Mesodermal cell (in vitro differentiated cells): ENCODE measurements at regions not wholly inside any gene's neighbourhood (a gene's known extent, or its start where the extent isn't known, plus 50 kb on each side); places are given as distances from the start of the nearest gene placed in this dataset.

Experiments used
- H3K27ac ChIP-seq: 2 replicates; pipeline ENCODE4 v1.7.0; 2013; ENCODE audit warnings: mild to moderate bottlenecking, low read depth, low read length, moderate library complexity; ENCODE audit not compliant: severe bottlenecking
- H3K36me3 ChIP-seq: 2 replicates; pipeline ENCODE4 v1.7.1; 2013; ENCODE audit warnings: mild to moderate bottlenecking, low read length, moderate library complexity; ENCODE audit not compliant: control insufficient read depth, insufficient read depth
- H3K4me1 ChIP-seq: one replicate; pipeline ENCODE4 v1.7.1; 2013; ENCODE audit warnings: mild to moderate bottlenecking, low read length; ENCODE audit not compliant: insufficient read depth, control insufficient read depth, poor library complexity, severe bottlenecking
- H3K4me3 ChIP-seq: 2 replicates; pipeline ENCODE4 v1.7.0; 2013; ENCODE audit warnings: low read length, control low read depth, mild to moderate bottlenecking; ENCODE audit not compliant: insufficient read depth, poor library complexity, severe bottlenecking; ENCODE audit errors: extremely low read depth
- H3K9me3 ChIP-seq: 2 replicates; pipeline ENCODE4 v1.7.1; 2013; ENCODE audit warnings: mild to moderate bottlenecking, low read length, moderate library complexity; ENCODE audit not compliant: control insufficient read depth
- WGBS, 2 experiments: methylation state at CpG; one replicate each; pipeline ENCODE4 v1.1.5; 2013; ENCODE audit warnings: missing lambda C conversion rate in 2 of 2; ENCODE audit not compliant: insufficient coverage in 2 of 2; 5-methylcytosine and 5-hydroxymethylcytosine counted together

DNA sequence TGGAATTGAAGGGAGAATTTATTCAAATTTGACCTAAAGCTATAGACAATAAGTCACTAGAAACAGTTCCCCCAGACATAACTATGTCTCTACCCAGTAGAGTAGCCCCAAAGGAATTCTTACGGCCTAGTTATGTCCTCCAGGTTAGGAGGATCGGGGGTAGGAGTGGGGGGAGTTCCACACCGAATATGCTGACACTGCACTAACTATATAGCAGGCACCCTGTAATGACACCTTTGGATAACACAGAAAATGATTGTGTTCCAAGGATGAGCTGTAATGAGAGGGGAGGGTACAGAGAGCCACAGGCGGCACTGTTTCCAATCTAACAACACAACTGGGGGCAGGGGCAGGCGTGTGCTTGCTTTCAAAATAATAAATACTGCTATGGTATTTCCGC, 376.2 kb upstream of the RORA start:
- Histone ChIP-seq H3K9me3 (no peaks in the 10 kb centered on the region), H3K4me3 (no peak overlapping the region), H3K27ac (no peak overlapping the region), H3K36me3 (no peaks in the 10 kb centered on the region), H3K4me1 (no peaks in the 10 kb centered on the region)
- WGBS, 2 experiments, result 93 to 100% methylated on average over 3 of the region's 6 CpGs

DNA sequence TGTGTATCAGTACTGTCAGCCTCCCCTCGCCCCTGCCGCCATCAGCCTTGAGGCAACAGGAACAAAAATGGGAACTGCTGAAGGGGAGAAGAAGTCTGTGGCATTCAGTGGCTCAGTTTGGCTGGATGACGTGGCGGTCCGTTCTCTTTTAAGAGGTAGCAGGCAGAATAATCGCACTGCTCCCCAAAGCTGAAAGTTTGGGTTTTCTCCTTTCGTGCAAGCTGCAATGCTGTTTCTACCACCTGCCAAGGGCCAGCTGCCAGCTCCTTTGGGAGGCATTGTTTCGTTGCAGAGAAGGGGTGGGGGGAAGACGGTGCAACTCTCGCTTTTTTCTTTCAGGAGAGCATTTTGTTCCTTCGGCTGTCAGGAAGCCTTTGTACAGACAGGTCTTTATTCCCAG, 369.6 kb upstream of the RORA start:
- Histone ChIP-seq H3K27ac (no peak overlapping the region), H3K4me3 (no peak overlapping the region), H3K4me1 (no peaks in the 10 kb centered on the region), H3K9me3 (no peaks in the 10 kb centered on the region), H3K36me3 (no peaks in the 10 kb centered on the region)
- WGBS, 2 experiments, result 85 to 88% methylated on average over 8 of the region's 11 CpGs

DNA sequence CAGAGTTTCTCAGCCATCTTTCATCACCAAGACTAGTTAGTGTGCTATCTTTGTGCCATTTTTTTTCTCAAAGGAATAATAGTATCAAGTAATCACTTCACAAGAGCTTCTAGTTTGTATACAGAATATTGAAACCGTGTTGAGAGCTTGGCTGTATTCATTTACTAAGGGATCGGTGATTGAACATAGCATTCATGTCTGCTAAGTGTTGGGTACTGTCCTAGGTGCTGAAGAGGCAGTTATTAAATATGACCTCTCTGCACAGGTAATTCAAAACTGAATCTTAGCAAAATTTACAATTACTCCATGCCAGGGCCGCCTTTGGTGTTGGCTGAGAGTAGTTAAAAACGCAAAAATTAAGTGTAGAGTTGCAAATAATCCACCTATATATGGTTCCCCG, 355.3 kb upstream of the RORA start:
- H3K27ac ChIP-seq, result no peak overlapping the region
- no peaks in the 10 kb centered on the region for H3K4me1 ChIP-seq
- no peak overlapping the region for H3K4me3 ChIP-seq
- H3K9me3 ChIP-seq, result no peaks in the 10 kb centered on the region
- H3K36me3 ChIP-seq, result no peaks in the 10 kb centered on the region
- 86 to 100% methylated on average over 1 to 4 of the region's 5 CpGs for WGBS, 2 experiments

DNA sequence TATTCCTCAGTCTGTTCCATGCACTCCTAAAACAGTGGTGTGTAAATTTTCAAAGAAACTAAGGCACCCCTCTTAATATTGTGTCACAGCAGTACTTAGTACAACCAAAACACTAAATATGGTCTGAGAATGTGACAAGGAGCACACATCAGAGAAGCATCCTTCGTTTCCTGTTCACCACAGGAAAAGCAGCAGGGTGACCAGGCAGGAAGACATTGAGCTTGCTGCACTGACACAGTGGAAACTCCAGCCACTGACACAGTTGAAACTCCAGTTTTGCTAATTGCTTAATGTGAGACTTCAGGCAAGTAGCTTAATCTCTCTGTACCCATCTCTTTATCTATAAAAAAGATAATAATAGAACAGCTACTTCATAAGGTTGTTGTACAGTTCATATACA, 353.0 kb upstream of the RORA start:
- Histone ChIP-seq H3K4me3 (no peak overlapping the region), H3K27ac (no peak overlapping the region), H3K4me1 (no peaks in the 10 kb centered on the region), H3K9me3 (no peaks in the 10 kb centered on the region), H3K36me3 (no peaks in the 10 kb centered on the region)
- 40 to 50% methylated on average over 1 of the region's 1 CpG for WGBS, 2 experiments

DNA sequence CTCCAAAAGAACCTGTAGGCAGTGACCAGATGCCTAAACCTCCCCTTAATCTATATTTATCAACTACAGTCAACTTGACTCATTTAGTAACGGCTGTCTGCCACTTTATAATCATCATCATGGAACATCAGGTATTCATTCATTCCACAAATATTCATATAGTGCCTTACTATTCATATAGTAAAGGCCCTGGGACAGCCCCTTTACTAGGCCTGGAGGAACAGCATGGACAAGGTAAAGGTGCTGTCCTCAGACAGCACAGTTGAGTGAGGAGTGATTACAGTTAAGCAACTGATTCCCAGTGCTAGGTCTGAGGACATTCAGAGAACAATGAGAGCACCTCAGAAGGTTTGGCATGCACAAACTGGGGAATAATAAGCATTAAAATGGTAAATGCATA, 346.5 kb upstream of the RORA start:
- H3K9me3 ChIP-seq, result no peaks in the 10 kb centered on the region
- peaks cover 2% of the 10 kb centered on the region for H3K4me1 ChIP-seq
- no peak overlapping the region for H3K4me3 ChIP-seq
- WGBS, 2 experiments, result 86% methylated on average over 1 of the region's 1 CpG
- no peak overlapping the region for H3K27ac ChIP-seq
- no peaks in the 10 kb centered on the region for H3K36me3 ChIP-seq

DNA sequence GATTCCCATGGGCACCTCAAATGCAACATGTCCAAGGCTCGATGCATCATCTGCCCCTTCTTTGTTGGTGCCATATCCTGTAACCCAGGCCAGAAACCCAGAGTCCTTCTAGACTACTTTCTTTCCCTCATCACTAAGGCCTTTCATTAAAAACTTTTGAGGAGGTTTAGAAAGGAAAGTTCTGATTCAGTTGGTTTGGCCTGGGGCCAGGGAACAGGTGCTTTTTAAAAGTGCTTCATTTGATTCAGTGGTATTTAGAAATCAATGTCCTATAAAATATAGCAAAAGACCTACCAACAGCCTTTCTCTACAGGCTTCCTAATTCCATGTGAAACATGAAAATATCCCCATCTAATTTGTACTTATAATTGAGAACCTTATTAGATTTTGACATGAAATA, 341.9 kb upstream of the RORA start:
- H3K4me3 ChIP-seq, result no peak overlapping the region
- H3K9me3 ChIP-seq, result no peaks in the 10 kb centered on the region
- H3K4me1 ChIP-seq, result peaks cover 6% of the 10 kb centered on the region
- no peaks in the 10 kb centered on the region for H3K36me3 ChIP-seq
- WGBS, 2 experiments, result 100% methylated on average over 1 of the region's 1 CpG; no CpG with 5 or more reads in 1 of the 2 experiments
- no peak overlapping the region for H3K27ac ChIP-seq

DNA sequence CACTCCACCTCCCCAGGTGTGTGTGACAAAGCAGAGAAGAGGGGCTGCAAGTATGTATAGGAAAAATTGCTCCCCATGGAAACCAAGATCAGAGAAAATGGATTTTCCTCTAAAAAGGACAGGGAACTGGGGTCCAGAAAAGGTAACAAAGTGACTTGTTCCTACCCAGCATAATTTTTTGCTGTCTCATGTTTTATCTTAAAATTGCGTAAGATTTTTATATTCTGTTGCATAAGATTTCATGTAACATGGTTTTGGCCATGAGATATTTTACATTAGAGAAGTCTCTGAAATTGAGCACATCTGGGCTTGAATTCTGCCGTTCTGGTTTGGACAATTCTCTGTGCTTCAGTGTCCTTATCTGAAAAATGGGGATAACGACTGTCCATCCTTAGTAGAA, 335.7 kb upstream of the RORA start:
- Histone ChIP-seq H3K4me3 (no peak overlapping the region), H3K4me1 (peaks cover 6% of the 10 kb centered on the region), H3K36me3 (no peaks in the 10 kb centered on the region), H3K27ac (no peak overlapping the region), H3K9me3 (no peaks in the 10 kb centered on the region)
- 81 to 92% methylated on average over 1 to 2 of the region's 3 CpGs for WGBS, 2 experiments

DNA sequence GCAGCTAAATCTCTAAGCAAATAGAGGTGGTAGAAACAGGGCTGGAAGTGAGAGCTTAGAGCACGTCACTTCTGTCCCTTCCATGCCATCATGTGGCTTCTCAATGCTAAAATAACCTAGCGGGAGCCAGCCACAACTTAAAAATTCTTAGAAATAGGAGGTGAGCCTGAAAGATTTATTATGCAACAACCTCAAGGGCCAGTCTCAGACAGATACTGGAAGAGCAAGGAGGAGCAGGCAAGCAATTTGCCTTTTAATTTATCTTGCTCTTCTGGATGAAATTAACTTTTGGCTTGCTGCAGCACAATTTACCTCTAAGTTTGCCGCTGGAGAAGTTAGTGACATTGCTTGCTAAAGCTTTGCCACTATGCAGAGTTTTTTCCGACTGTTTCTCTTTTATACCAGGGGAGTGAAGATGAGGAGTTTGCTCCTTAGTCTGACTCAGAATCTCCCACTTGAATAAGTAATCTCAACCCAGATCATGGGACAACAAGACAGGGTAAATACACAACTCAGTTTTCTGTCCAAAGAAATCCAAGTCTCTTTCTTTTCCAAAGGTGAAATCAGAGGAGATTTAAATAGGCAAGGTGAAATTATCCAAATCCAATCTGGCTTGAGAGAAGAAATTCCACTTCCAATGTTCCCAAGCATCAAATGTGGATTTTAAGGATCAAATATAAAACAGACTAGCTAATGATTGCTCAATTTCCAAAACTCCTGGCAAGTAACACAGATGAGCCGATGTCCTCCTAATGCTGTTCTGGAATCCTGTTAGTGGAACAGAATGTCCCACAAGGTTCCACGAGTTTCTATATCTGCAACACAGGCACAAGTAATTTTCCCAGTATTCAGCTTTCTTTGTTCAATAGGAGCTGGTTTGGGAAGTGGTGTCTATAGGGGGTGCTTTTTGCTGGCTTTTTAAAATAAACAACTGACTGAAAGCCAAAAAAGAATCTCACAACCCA, 329.4 kb upstream of the RORA start:
- Histone ChIP-seq H3K36me3 (no peaks in the 10 kb centered on the region), H3K9me3 (no peaks in the 10 kb centered on the region), H3K4me3 (no peak overlapping the region), H3K27ac (no peak overlapping the region), H3K4me1 (peaks cover 23% of the 10 kb centered on the region)
- WGBS, 2 experiments, result 94 to 100% methylated on average over 2 of the region's 6 CpGs

DNA sequence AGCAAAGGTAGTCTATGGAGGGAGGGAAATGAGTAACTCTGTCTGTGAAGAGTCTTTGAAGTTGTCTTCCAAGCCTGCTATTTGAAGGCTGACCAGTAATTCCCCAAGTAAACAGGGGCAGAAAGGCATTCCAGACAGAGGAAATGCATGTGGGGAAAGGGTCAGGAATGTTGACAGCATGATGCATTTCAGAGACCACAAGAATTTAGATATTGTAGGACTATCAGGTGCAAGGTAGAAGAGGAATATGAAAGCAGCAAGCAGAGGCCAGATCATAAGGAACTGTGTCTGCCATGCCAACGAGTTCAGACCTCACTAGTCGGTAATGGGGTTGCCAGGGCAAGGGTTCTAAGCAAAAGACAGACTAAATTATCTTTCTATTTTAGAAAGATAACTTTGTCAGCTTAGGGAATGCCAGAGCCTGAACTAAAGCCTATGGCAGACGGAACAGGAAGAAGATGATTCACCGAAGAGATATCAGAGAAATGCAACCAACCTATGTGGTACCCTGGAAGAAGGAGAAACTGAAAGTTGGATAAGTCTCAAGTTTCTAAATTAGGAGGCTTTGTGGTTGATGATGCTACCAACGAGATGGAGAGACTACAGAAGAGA, 327.0 kb upstream of the RORA start:
- peaks cover 28% of the 10 kb centered on the region for H3K4me1 ChIP-seq
- no peaks in the 10 kb centered on the region for H3K36me3 ChIP-seq
- WGBS, 2 experiments, result 87 to 90% methylated on average over 3 to 4 of the region's 5 CpGs
- H3K4me3 ChIP-seq, result no peak overlapping the region
- peak overlapping the region; percentile 75 for H3K27ac ChIP-seq
- H3K9me3 ChIP-seq, result no peaks in the 10 kb centered on the region

DNA sequence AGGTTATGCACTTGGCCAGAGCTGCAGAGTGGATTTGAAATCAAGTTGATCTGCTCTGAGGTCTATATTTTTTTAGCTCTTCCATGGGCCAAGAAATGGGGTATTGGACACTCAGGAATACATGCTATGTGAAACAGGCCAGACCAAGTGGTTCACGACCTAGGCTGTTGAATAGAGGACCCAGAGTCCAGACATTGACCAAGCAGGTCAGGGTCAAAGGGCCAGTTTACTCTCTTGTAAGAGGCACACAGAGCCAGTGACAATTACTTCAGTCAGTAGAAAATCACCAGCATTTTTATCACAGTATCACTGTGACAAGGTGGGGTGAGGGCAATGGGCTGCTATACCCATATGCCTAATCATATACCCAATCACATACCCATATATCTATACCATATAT, 320.6 kb upstream of the RORA start:
- Histone ChIP-seq H3K4me3 (no peak overlapping the region), H3K4me1 (peaks cover 6% of the 10 kb centered on the region), H3K9me3 (no peaks in the 10 kb centered on the region), H3K27ac (no peak overlapping the region), H3K36me3 (no peaks in the 10 kb centered on the region)
- WGBS, 2 experiments, result 67 to 89% methylated on average over 1 of the region's 1 CpG

DNA sequence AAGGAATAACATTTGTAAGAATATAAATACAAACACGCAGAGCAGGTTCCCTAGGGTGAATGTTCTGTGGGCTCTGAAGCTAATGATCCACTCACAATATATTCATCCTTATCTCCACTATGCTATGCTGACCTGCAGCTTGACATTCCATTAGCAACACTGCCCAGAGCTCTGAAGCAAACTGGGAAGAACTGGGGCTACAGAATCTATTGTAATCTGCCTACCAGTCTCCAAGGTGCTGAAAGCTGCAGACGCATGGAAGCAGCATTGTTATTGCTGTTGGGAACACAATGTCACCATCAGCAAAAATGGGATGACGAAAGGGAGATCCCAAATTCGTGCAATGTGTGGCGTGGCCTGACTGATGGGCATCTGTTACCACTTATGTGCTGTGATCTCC, 316.7 kb upstream of the RORA start:
- H3K36me3 ChIP-seq, result no peaks in the 10 kb centered on the region
- H3K4me3 ChIP-seq, result no peak overlapping the region
- H3K4me1 ChIP-seq, result no peaks in the 10 kb centered on the region
- H3K27ac ChIP-seq, result no peak overlapping the region
- 88 to 90% methylated on average over 4 to 5 of the region's 5 CpGs for WGBS, 2 experiments
- H3K9me3 ChIP-seq, result no peaks in the 10 kb centered on the region
